ENCODE measurements at regions not wholly inside any gene's neighbourhood (a gene's known extent, or its start where the extent isn't known, plus 50 kb on each side); places are given as distances from the start of the nearest gene placed in this dataset.

DNA sequence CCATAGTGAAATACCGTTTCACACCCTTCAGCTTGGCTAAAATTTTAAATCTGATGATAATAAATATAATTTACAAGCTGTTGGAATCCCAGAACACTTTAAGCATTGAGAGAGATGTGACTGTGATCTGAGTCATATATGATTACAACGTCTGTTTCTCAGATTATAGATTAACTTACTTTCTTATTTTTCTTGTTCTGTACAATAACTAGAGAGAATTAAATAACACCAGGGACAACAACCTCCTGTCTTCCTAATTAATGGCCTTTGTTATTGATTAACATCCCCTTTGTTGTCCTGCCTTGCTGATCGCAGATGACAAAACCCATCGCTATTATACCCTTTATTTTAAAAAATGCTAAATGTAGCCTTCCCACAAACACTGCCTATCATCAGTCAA is 87.8 kb upstream of the EZR start:
- no peak for ATAC-seq (replicated peaks in 1 of 4)
- H3K4me3 ChIP-seq (ENCODE audit: control insufficient read depth in 1 of 2, extremely low read depth in 1 of 2, low read length in 1 of 2): no peak overlapping the region
- Mint-ChIP-seq H3K4me3 (no peak overlapping the region), H3K4me1 (peaks cover 21 to 22% (median 22%) of the 10 kb centered on the region in 3 donors), H3K27ac (no peak overlapping the region), H3K36me3 (peaks cover 15% of the 10 kb centered on the region), H3K9me3 (peaks cover 10 to 23% (median 19%) of the 10 kb centered on the region in 3 donors), H3K27me3 (no peaks in the 10 kb centered on the region)
- H3K27me3 ChIP-seq (replicated peaks in 1 of 2; ENCODE audit: control insufficient read depth in 2 of 2, extremely low read depth in 1 of 2, insufficient read depth in 2 of 2, low read length in 1 of 2): no peaks in the 10 kb centered on the region
- H3K4me1 ChIP-seq (ENCODE audit: control insufficient read depth in 1 of 2, extremely low read depth in 1 of 2, insufficient read depth in 2 of 2, low read length in 2 of 2): peaks cover 20% of the 10 kb centered on the region in 2 experiments
- no peak for DNase-seq
- H3K36me3 ChIP-seq (ENCODE audit: control insufficient read depth in 2 of 2, extremely low read depth in 1 of 2, insufficient read depth in 1 of 2, low read length in 1 of 2): no peaks in the 10 kb centered on the region
- no peaks in the 10 kb centered on the region for H3K9me3 ChIP-seq
- POLR2A ChIA-PET: interaction anchor here in 1 of 2 donors (0.7 kb wide), 1 partner anchor 111 kb away, joined by 3 read pairs; no protein-coding TSS in a partner anchor
- CTCF ChIA-PET: interaction anchor here in 1 of 2 donors (0.5 kb wide), 1 partner anchor 216 kb away, joined by 4 read pairs; no protein-coding TSS in a partner anchor
- H3K27ac ChIP-seq (ENCODE audit: low read length): no peak overlapping the region
- no CpG with 5 or more reads among the region's 4 CpGs for WGBS (ENCODE audit: insufficient coverage)

DNA sequence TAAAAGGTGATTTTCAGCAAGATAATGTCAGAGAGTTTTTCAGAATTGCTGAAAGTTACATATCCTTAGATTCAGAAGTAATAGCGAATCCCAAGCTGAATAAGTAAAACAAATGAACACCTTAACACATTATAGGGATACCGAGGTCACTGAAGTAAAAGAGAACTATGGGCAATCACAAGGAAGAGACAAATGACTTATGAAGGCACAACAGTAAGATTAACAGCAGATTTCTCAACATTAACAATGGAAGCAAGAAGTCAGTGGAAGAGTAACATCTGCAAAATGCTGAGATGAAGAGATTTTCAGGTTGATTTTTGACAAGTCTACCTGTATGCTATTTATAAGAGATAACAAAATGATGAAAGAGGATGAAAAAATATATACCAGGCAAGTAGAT is 86.1 kb upstream of the EZR start:
- peaks cover 15% of the 10 kb centered on the region for H3K36me3 Mint-ChIP-seq
- peaks cover 4 to 7% of the 10 kb centered on the region in 2 experiments for H3K4me1 ChIP-seq (ENCODE audit: control insufficient read depth in 1 of 2, extremely low read depth in 1 of 2, insufficient read depth in 2 of 2, low read length in 2 of 2)
- H3K27me3 Mint-ChIP-seq: no peaks in the 10 kb centered on the region
- H3K4me3 ChIP-seq (ENCODE audit: control insufficient read depth in 1 of 2, extremely low read depth in 1 of 2, low read length in 1 of 2): no peak overlapping the region
- H3K27ac ChIP-seq (ENCODE audit: low read length): no peak overlapping the region
- H3K9me3 Mint-ChIP-seq: peaks cover 10 to 23% (median 19%) of the 10 kb centered on the region in 3 donors
- H3K27me3 ChIP-seq (replicated peaks in 1 of 2; ENCODE audit: control insufficient read depth in 2 of 2, extremely low read depth in 1 of 2, insufficient read depth in 2 of 2, low read length in 1 of 2): peaks cover 0 to 7% of the 10 kb centered on the region in 2 experiments
- H3K27ac Mint-ChIP-seq: no peak overlapping the region
- ATAC-seq (replicated peaks in 1 of 4) (no peak), DNase-seq (no peak)
- H3K4me3 Mint-ChIP-seq: no peak overlapping the region
- H3K9me3 ChIP-seq: no peaks in the 10 kb centered on the region
- ChIA-PET CTCF (no interaction called here), POLR2A (interaction anchor here in 1 of 2 donors (2.4 kb wide), 1 partner anchor 36 kb away, joined by 7 read pairs; no protein-coding TSS in a partner anchor)
- WGBS (ENCODE audit: insufficient coverage): no CpG with 5 or more reads among the region's 2 CpGs
- peaks cover 5 to 7% (median 5%) of the 10 kb centered on the region in 3 donors for H3K4me1 Mint-ChIP-seq
- no peaks in the 10 kb centered on the region for H3K36me3 ChIP-seq (ENCODE audit: control insufficient read depth in 2 of 2, extremely low read depth in 1 of 2, insufficient read depth in 1 of 2, low read length in 1 of 2)

DNA sequence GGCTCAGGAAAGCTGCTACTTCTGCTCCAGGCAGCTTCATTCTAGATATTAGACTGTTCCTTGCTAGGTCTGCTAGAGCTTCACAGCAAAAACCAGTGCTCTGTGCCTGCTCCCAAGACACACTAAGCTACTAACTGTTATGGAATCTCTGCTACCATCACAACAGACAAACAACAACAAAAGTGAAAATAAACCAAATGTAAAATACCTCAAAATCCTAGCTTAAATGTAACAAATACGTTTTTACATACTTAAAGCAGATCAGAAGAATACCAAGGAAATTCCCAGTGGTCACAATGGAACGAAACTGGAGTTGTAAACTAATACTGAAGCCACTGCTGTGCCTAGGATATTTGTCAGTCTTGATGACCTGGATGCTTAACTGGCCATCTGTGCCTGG is 84.6 kb upstream of the EZR start:
- Mint-ChIP-seq H3K27me3 (no peaks in the 10 kb centered on the region), H3K4me3 (no peak overlapping the region), H3K27ac (no peak overlapping the region), H3K36me3 (peaks cover 15% of the 10 kb centered on the region), H3K9me3 (peaks cover 10 to 23% (median 19%) of the 10 kb centered on the region in 3 donors), H3K4me1 (peaks cover 0 to under 1% (median 0%) of the 10 kb centered on the region in 3 donors)
- no peak for ATAC-seq (replicated peaks in 1 of 4)
- Histone ChIP-seq H3K4me3 (ENCODE audit: control insufficient read depth in 1 of 2, extremely low read depth in 1 of 2, low read length in 1 of 2) (no peak overlapping the region), H3K27me3 (replicated peaks in 1 of 2; ENCODE audit: control insufficient read depth in 2 of 2, extremely low read depth in 1 of 2, insufficient read depth in 2 of 2, low read length in 1 of 2) (peaks cover 0 to 7% of the 10 kb centered on the region in 2 experiments), H3K4me1 (ENCODE audit: control insufficient read depth in 1 of 2, extremely low read depth in 1 of 2, insufficient read depth in 2 of 2, low read length in 2 of 2) (no peaks in the 10 kb centered on the region), H3K9me3 (no peaks in the 10 kb centered on the region), H3K27ac (ENCODE audit: low read length) (no peak overlapping the region), H3K36me3 (ENCODE audit: control insufficient read depth in 2 of 2, extremely low read depth in 1 of 2, insufficient read depth in 1 of 2, low read length in 1 of 2) (no peaks in the 10 kb centered on the region)
- WGBS (ENCODE audit: insufficient coverage): 100% methylated on average over 1 of the region's 2 CpGs
- ChIA-PET CTCF (interaction anchor here in 1 of 2 donors (0.7 kb wide), 1 partner anchor 185 kb away, joined by 3 read pairs; no protein-coding TSS in a partner anchor), POLR2A (interaction anchor here in 1 of 2 donors (2.4 kb wide), 1 partner anchor 34 kb away, joined by 7 read pairs; no protein-coding TSS in a partner anchor)
- no peak for DNase-seq

DNA sequence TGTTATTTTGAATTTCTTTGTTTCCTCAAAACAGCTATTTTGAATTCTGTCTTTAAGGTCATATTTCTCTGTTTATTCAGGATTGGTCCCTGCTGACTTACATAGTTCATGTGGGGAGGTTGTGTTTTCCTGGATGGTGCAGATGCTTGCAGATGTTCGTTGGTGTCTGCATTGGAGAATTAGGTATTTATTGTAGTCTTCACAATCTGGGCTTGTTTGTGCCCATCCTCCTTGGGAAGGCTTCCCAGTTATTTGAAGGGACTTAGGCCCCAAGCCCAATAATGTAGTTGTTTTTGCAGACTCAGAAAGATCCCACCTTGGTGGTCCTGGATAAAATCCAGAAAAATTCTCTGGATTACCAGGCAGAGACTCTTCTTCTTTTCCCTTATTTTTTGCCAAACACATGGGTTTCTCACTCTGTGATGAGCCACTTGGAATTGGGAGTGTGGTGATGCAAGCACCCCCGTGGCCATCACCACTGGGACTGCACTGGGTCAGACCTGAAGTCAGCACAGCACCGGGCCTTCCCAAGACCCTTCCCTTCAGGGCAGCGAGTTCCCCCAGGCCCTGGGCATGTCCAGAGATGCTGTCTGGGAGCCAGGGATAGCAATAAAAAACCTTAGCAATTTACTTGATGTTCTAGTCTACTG is 81.6 kb upstream of the EZR start:
- no peaks in the 10 kb centered on the region for H3K27me3 Mint-ChIP-seq
- H3K27ac Mint-ChIP-seq: no peak overlapping the region
- POLR2A ChIA-PET: interaction anchor here in 1 of 2 donors (0.5 kb wide), 1 partner anchor 137 kb away, joined by 7 read pairs; no protein-coding TSS in a partner anchor
- Histone ChIP-seq H3K27me3 (replicated peaks in 1 of 2; ENCODE audit: control insufficient read depth in 2 of 2, extremely low read depth in 1 of 2, insufficient read depth in 2 of 2, low read length in 1 of 2) (peaks cover 0 to 7% of the 10 kb centered on the region in 2 experiments), H3K36me3 (ENCODE audit: control insufficient read depth in 2 of 2, extremely low read depth in 1 of 2, insufficient read depth in 1 of 2, low read length in 1 of 2) (no peaks in the 10 kb centered on the region), H3K4me1 (ENCODE audit: control insufficient read depth in 1 of 2, extremely low read depth in 1 of 2, insufficient read depth in 2 of 2, low read length in 2 of 2) (no peaks in the 10 kb centered on the region), H3K27ac (ENCODE audit: low read length) (no peak overlapping the region), H3K4me3 (ENCODE audit: control insufficient read depth in 1 of 2, extremely low read depth in 1 of 2, low read length in 1 of 2) (no peak overlapping the region), H3K9me3 (no peaks in the 10 kb centered on the region)
- H3K9me3 Mint-ChIP-seq: peaks cover 10 to 15% (median 12%) of the 10 kb centered on the region in 3 donors
- ATAC-seq (replicated peaks in 1 of 4) (no peak), DNase-seq (no peak)
- no peaks in the 10 kb centered on the region for H3K4me1 Mint-ChIP-seq
- H3K36me3 Mint-ChIP-seq: peaks cover 10% of the 10 kb centered on the region
- H3K4me3 Mint-ChIP-seq: no peak overlapping the region
- CTCF ChIA-PET: no interaction called here
- 80% methylated on average over 3 of the region's 4 CpGs for WGBS (ENCODE audit: insufficient coverage)

DNA sequence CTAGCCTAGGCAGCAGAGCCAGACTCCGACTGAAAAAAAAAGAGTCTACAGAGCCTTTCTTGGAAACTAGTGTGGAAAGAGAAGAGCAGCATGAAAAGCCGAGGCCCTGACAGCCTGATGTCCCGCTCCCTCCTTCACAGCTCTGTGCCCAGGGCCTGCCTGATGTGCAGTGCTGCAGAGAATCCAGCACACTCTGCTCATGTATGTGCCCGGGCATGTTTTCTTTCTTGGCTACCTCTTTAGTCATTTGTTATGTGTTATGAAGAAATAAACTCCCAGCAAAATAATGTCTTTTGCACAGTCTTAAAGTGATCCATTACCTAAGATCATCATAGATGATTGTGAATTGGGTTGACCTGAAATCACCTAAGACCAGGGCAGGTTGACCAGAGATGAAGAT is 78.1 kb upstream of the EZR start:
- Histone ChIP-seq H3K9me3 (no peaks in the 10 kb centered on the region), H3K27me3 (replicated peaks in 1 of 2; ENCODE audit: control insufficient read depth in 2 of 2, extremely low read depth in 1 of 2, insufficient read depth in 2 of 2, low read length in 1 of 2) (peaks cover 0 to 7% of the 10 kb centered on the region in 2 experiments), H3K27ac (ENCODE audit: low read length) (no peak overlapping the region), H3K4me1 (ENCODE audit: control insufficient read depth in 1 of 2, extremely low read depth in 1 of 2, insufficient read depth in 2 of 2, low read length in 2 of 2) (no peaks in the 10 kb centered on the region), H3K4me3 (ENCODE audit: control insufficient read depth in 1 of 2, extremely low read depth in 1 of 2, low read length in 1 of 2) (no peak overlapping the region), H3K36me3 (ENCODE audit: control insufficient read depth in 2 of 2, extremely low read depth in 1 of 2, insufficient read depth in 1 of 2, low read length in 1 of 2) (no peaks in the 10 kb centered on the region)
- 92% methylated on average over 3 of the region's 4 CpGs for WGBS (ENCODE audit: insufficient coverage)
- Mint-ChIP-seq H3K36me3 (no peaks in the 10 kb centered on the region), H3K4me1 (no peaks in the 10 kb centered on the region), H3K4me3 (no peak overlapping the region), H3K27me3 (no peaks in the 10 kb centered on the region), H3K9me3 (no peaks in the 10 kb centered on the region), H3K27ac (no peak overlapping the region)
- POLR2A ChIA-PET: interaction anchor here in 1 of 2 donors (0.6 kb wide), 1 partner anchor 78 kb away, joined by 5 read pairs; the partner anchor contains the start of gene EZR
- CTCF ChIA-PET: no interaction called here
- no peak for DNase-seq
- ATAC-seq (replicated peaks in 1 of 4): no peak

DNA sequence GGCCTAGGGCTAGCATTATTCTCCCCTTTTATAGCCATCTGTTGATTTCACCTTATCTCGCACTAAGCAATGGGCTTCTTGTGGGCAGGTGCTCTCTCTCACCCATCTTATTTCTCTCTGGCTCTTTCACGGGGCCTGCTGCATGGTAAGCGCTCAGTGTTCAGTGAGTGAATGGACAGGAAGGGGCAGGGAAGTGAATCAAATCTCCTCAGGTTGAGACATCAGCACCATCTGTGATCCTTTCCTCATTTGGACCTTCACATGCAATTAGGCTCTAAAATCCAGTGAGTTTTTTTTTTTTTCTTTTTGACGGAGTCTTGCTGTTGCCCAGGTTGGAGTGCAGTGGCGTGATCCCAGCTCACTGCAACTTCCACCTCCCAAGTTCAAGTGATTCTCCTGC is 76.5 kb upstream of the EZR start:
- no peaks in the 10 kb centered on the region for H3K4me1 ChIP-seq (ENCODE audit: control insufficient read depth in 1 of 2, extremely low read depth in 1 of 2, insufficient read depth in 2 of 2, low read length in 2 of 2)
- no CpG with 5 or more reads among the region's 5 CpGs for WGBS (ENCODE audit: insufficient coverage)
- no peaks in the 10 kb centered on the region for H3K4me1 Mint-ChIP-seq
- ChIA-PET POLR2A (interaction anchor here in 1 of 2 donors (0.5 kb wide), 1 partner anchor 625 kb away, joined by 6 read pairs; no protein-coding TSS in a partner anchor), CTCF (interaction anchor here in 1 of 2 donors (1.6 kb wide), 1 partner anchor 107 kb away, joined by 5 read pairs; no protein-coding TSS in a partner anchor)
- H3K9me3 ChIP-seq: no peaks in the 10 kb centered on the region
- H3K27me3 ChIP-seq (replicated peaks in 1 of 2; ENCODE audit: control insufficient read depth in 2 of 2, extremely low read depth in 1 of 2, insufficient read depth in 2 of 2, low read length in 1 of 2): no peaks in the 10 kb centered on the region
- H3K4me3 ChIP-seq (ENCODE audit: control insufficient read depth in 1 of 2, extremely low read depth in 1 of 2, low read length in 1 of 2): no peak overlapping the region
- H3K36me3 Mint-ChIP-seq: no peaks in the 10 kb centered on the region
- no peaks in the 10 kb centered on the region for H3K27me3 Mint-ChIP-seq
- no peaks in the 10 kb centered on the region for H3K9me3 Mint-ChIP-seq
- H3K27ac ChIP-seq (ENCODE audit: low read length): no peak overlapping the region
- no peaks in the 10 kb centered on the region for H3K36me3 ChIP-seq (ENCODE audit: control insufficient read depth in 2 of 2, extremely low read depth in 1 of 2, insufficient read depth in 1 of 2, low read length in 1 of 2)
- no peak overlapping the region for H3K27ac Mint-ChIP-seq
- DNase-seq (no peak), ATAC-seq (replicated peaks in 1 of 4) (no peak)
- H3K4me3 Mint-ChIP-seq: no peak overlapping the region

Data from T-cell (primary cell).